ENCODE measurements at regions not wholly inside any gene's neighbourhood (a gene's known extent, or its start where the extent isn't known, plus 50 kb on each side); places are given as distances from the start of the nearest gene placed in this dataset.

DNA sequence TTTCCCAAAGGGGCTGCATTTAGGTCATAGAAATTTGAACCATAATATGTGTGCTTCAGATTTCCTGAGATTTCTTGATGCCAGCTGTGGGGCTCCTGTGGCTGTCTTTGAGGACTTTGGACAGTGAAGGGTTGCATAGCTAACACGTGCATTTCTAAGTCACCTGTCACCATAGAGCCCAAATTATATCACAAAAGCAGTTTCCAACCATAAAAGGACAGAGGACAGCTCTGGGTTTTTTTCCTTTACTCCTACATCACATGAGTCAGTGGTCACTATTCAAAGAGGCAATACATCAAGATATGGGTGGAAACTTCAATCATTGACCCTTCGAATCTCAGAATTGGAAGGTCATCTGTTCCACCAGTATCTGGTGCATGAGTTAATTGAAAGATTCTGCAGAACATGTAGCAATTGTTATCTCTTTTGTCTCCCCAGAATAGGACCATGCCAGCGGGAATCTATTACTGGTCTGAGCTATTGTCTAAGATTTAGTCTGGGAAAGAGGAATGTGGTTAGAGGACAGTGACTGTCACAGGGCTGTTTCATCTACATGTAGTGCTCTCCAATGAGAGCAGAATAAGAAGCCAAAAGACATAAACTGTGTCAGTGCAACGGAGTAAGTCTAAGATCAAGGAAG lies 133.5 kb downstream of the AASDH start:
- Histone ChIP-seq H3K27ac (ENCODE audit: low read depth, low read length) (no peak overlapping the region), H3K9ac (ENCODE audit: low read length) (no peak overlapping the region), H3K4me3 (ENCODE audit: insufficient read depth, low read length, poor library complexity, severe bottlenecking) (no peak overlapping the region), H3K4me2 (ENCODE audit: low read depth, low read length, poor library complexity, severe bottlenecking) (no peak overlapping the region), H3K9me3 (ENCODE audit: insufficient read depth, low read length) (no peaks in the 10 kb centered on the region), H4K20me1 (ENCODE audit: low read depth, low read length) (no peaks in the 10 kb centered on the region), H3K27me3 (ENCODE audit: low read length) (no peaks in the 10 kb centered on the region), H3K36me3 (ENCODE audit: low read length) (no peaks in the 10 kb centered on the region), H3K79me2 (ENCODE audit: insufficient read depth, low read length) (no peaks in the 10 kb centered on the region), H3K9me2 (replicated peaks; ENCODE audit: insufficient read depth, low read length) (no peaks in the 10 kb centered on the region), H2AFZ (ENCODE audit: low read depth, low read length, severe bottlenecking) (no peak overlapping the region), H3F3A (ENCODE audit: insufficient read depth) (no peaks in the 10 kb centered on the region)
- no peak for TF ChIP-seq EZH2phosphoT487 (conservative IDR thresholded peaks at IDR 0.05; ENCODE audit: low read length)
- TF ChIP-seq, protein P1, sequence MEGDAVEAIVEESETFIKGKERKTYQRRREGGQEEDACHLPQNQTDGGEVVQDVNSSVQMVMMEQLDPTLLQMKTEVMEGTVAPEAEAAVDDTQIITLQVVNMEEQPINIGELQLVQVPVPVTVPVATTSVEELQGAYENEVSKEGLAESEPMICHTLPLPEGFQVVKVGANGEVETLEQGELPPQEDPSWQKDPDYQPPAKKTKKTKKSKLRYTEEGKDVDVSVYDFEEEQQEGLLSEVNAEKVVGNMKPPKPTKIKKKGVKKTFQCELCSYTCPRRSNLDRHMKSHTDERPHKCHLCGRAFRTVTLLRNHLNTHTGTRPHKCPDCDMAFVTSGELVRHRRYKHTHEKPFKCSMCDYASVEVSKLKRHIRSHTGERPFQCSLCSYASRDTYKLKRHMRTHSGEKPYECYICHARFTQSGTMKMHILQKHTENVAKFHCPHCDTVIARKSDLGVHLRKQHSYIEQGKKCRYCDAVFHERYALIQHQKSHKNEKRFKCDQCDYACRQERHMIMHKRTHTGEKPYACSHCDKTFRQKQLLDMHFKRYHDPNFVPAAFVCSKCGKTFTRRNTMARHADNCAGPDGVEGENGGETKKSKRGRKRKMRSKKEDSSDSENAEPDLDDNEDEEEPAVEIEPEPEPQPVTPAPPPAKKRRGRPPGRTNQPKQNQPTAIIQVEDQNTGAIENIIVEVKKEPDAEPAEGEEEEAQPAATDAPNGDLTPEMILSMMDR (IDR thresholded peaks at IDR 0.05; ENCODE audit: insufficient read depth, low read length, poor library complexity, severe bottlenecking): no peak

DNA sequence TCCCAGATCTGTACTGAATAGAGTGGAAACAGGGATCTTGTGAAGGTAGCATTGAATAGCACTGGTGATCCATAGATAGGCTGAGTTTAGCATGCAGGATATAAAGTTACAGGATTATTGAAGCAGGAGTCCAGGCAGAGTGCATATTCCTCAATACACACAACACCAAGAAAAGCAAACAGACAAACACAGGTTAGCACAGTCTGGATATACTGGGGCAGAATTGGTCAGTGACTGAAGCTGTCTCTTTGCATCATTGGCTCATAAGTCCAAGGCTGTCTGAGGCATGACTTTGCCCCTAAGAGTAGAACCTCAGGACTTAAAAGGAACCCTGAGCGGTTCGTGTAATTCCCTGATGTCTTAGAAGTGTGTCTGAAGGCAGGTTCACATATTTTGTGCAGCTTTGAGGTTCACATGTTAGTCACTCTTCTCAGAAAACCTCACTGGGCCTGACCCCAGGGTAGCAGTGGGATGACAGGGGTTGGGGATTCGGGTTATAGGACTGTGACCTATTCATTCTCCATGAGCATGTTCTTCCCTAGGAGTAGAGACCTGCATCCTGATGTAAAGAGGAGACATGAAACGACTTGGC lies 134.6 kb downstream of the AASDH start:
- Histone ChIP-seq H2AFZ (ENCODE audit: low read depth, low read length, severe bottlenecking) (no peak overlapping the region), H3K27ac (ENCODE audit: low read depth, low read length) (no peak overlapping the region), H3K79me2 (ENCODE audit: insufficient read depth, low read length) (no peaks in the 10 kb centered on the region), H3K4me2 (ENCODE audit: low read depth, low read length, poor library complexity, severe bottlenecking) (no peak overlapping the region), H3K4me3 (ENCODE audit: insufficient read depth, low read length, poor library complexity, severe bottlenecking) (no peak overlapping the region), H4K20me1 (ENCODE audit: low read depth, low read length) (no peaks in the 10 kb centered on the region), H3K9me2 (replicated peaks; ENCODE audit: insufficient read depth, low read length) (no peaks in the 10 kb centered on the region), H3K9me3 (ENCODE audit: insufficient read depth, low read length) (no peaks in the 10 kb centered on the region), H3F3A (ENCODE audit: insufficient read depth) (no peaks in the 10 kb centered on the region), H3K9ac (ENCODE audit: low read length) (no peak overlapping the region), H3K27me3 (ENCODE audit: low read length) (no peaks in the 10 kb centered on the region), H3K36me3 (ENCODE audit: low read length) (no peaks in the 10 kb centered on the region)
- TF ChIP-seq, protein P1 (IDR thresholded peaks at IDR 0.05; ENCODE audit: insufficient read depth, low read length, poor library complexity, severe bottlenecking): no peak
- no peak for TF ChIP-seq EZH2phosphoT487 (conservative IDR thresholded peaks at IDR 0.05; ENCODE audit: low read length)

- no peaks in the 10 kb centered on the region for H3K9me3 ChIP-seq (ENCODE audit: insufficient read depth, low read length)
- H3K9me2 ChIP-seq (replicated peaks; ENCODE audit: insufficient read depth, low read length): no peaks in the 10 kb centered on the region
- H3K27ac ChIP-seq (ENCODE audit: low read depth, low read length): no peak overlapping the region
- no peaks in the 10 kb centered on the region for H3F3A ChIP-seq (ENCODE audit: insufficient read depth)
- no peak overlapping the region for H3K9ac ChIP-seq (ENCODE audit: low read length)
- no peaks in the 10 kb centered on the region for H3K27me3 ChIP-seq (ENCODE audit: low read length)
- no peak overlapping the region for H3K4me3 ChIP-seq (ENCODE audit: insufficient read depth, low read length, poor library complexity, severe bottlenecking)
- no peaks in the 10 kb centered on the region for H3K36me3 ChIP-seq (ENCODE audit: low read length)
- H2AFZ ChIP-seq (ENCODE audit: low read depth, low read length, severe bottlenecking): no peak overlapping the region
- H3K4me2 ChIP-seq (ENCODE audit: low read depth, low read length, poor library complexity, severe bottlenecking): no peak overlapping the region
- H4K20me1 ChIP-seq (ENCODE audit: low read depth, low read length): no peaks in the 10 kb centered on the region
- no peak for TF ChIP-seq EZH2phosphoT487 (conservative IDR thresholded peaks at IDR 0.05; ENCODE audit: low read length)
- TF ChIP-seq, protein P1 (IDR thresholded peaks at IDR 0.05; ENCODE audit: insufficient read depth, low read length, poor library complexity, severe bottlenecking): no peak
- no peaks in the 10 kb centered on the region for H3K79me2 ChIP-seq (ENCODE audit: insufficient read depth, low read length)
Observed at GRCh38 chr4:56251556-56251955, 135.7 kb downstream of the AASDH start.
